ENCODE measurements at regions not wholly inside any gene's neighbourhood (a gene's known extent, or its start where the extent isn't known, plus 50 kb on each side); places are given as distances from the start of the nearest gene placed in this dataset.

- TF ChIP-seq POLR2A (IDR thresholded peaks at IDR 0.05; ENCODE audit: low read depth, low read length) (no peak), POLR2AphosphoS5 (IDR thresholded peaks at IDR 0.05; ENCODE audit: low read depth, low read length) (no peak), TAF1 (IDR thresholded peaks at IDR 0.05; ENCODE audit: borderline replicate concordance, low read depth, low read length) (no peak)
Measured at GRCh38 chr5:114928644-114929462, 240.9 kb downstream of the TRIM36 start.

All from GM12892 (cell line).